GM18951 (cell line): ENCODE measurements at regions not wholly inside any gene's neighbourhood (a gene's known extent, or its start where the extent isn't known, plus 50 kb on each side); places are given as distances from the start of the nearest gene placed in this dataset.

Experiments
- POLR2A ChIP-seq: IDR thresholded peaks from 4 replicates; pipeline ENCODE4 v1.6.1; 2011; ENCODE audit warnings: mild to moderate bottlenecking; ENCODE audit not compliant: insufficient read length, insufficient read depth; ENCODE audit errors: extremely low read depth
- in situ Hi-C: fragments of 300-500 bp; cut with MboI; formaldehyde crosslinking; loops from one replicate; pipeline ENCODE4 v1.12.0; 2022; ENCODE audit warnings: low sequenced_read_pairs, mixed read lengths, inconsistent platforms; ENCODE audit not compliant: unreplicated experiment

- in situ Hi-C loops, result no loop called here
- TF ChIP-seq POLR2A, result no peak
Observed at GRCh38 chr6:14790976-14791375, 454.9 kb upstream of the JARID2 start.

DNA sequence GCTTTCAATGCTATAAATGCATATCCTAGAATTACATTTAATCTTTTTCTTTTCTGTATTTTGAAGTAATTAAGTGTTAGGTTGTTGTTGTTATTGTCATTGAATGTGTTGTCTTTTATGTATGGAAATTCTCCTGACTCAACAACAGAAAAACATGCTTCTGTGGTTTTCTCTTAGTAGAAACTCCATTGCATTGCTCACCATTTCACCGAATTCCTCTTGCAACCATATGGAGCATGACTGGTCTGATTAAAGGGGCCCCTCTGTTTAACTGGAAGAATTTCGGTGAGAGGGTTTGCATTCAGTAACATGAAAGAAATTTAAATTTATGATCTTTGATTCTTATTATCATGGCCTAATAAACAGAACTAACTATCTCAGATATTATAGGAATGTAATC is 454.3 kb upstream of the JARID2 start:
- no peak for TF ChIP-seq POLR2A
- in situ Hi-C loops, result no loop called here

DNA sequence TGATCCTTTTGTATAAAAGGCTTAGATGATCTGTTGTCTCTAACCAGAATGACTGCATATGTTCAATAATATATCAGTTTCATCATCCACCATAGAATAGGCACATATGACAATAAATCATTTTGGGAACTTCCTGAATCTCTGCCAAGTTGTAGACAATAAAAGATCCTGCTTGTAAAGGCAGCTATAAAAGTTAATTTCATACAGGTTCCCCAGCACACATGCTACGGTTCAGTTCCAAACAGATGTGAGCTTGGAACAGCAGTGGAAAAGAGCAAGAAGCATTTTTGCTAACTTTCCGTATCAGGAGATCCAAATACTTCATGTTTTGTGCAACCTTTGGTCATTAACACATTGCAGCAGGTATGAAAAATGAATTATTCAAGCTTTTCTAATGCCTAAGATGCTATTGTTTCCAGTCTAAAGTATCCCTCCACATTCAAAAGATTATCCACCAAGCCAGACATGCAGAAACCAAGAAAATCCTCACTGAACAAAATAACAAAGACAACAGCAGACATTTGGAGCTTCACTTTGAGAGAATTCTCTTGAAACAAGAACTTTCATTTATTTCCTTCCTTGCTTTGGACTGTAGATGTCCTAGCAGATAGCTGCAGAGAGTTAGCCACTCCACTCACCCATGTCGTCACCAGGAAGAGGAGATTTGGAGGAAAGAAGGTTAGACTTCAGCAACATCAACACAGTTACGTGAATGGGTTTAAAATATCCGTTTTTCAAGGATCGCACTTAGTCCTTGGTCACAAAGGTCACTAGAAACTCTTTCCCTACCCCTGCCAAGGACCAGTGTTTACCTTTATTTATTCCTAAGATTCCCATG is 453.5 kb upstream of the JARID2 start:
- no peak for TF ChIP-seq POLR2A
- in situ Hi-C loops, result no loop called here

- in situ Hi-C loops, result no loop called here
- TF ChIP-seq POLR2A, result no peak
Observed at GRCh38 chr6:14795451-14795850, 450.4 kb upstream of the JARID2 start.

DNA sequence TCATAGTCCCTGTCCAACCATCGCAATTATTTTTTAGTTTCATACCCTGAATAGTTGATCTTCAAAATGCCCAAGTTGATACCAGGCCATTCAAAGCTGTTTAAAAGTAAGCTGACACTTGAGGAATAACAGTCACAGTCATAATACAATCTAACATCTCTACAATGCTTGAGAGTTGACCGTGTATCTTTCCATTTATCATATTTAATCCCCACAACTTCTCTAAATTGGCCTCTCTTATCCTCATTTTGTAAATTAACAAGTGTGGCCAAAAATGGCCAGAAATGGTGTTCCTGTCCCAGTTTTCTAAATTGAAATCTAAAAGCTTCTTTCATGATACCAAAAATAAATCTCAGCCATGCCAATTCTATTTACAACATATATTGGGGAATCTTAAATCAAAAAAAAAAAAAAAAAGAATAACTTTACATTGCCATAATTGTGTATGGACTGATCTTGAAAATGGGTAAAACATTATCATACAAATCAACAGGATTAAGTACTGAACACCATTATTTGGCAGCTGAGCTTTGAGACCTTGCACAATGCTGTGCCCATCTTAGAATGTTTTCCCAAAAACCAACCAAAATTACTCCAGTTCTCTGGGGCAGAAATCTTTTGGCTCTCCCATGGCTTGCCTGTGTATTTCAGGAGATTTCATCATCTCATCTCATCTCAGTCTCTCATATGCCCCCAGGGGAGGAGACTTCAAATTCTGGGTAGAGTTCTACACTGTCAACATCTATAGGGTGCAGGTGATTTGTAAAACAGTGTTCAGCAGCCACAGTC is 448.7 kb upstream of the JARID2 start:
- in situ Hi-C loops, result no loop called here
- no peak for TF ChIP-seq POLR2A

DNA sequence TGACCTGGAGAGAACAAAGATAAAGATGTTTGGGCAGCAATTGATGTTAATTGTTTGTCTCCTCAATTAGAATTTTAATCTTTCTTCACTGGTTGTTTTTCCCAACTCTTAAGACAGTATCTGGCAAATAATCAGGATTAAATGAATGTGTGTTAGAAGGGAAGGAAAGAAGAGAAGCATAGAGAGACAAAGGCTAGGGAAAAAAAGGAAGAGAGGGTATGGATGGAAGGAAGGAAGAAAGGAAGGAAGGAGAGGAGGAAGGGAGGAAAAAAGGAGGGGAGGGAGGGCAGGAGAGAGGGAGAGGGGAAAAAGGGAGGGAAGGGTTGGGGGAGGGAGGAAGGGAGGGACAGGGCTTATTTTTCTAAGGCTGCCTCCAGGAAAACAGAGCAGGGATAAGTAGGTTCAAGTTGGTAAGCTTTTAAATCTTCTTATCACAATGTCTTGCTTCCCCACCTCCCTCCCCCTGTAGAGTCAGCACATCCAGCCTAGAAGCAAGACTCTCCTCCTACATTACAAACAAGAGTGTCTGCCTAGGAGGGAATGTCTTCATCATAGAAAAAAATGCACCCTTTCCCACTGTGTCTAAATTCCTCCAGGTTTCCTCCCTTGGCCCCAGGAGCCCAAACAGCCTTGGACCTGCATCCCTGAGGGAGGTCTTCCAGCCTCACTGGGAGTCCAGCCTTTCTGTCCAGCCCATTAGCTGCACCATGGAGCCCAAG is 447.8 kb upstream of the JARID2 start:
- in situ Hi-C loops, result no loop called here
- no peak for TF ChIP-seq POLR2A

DNA sequence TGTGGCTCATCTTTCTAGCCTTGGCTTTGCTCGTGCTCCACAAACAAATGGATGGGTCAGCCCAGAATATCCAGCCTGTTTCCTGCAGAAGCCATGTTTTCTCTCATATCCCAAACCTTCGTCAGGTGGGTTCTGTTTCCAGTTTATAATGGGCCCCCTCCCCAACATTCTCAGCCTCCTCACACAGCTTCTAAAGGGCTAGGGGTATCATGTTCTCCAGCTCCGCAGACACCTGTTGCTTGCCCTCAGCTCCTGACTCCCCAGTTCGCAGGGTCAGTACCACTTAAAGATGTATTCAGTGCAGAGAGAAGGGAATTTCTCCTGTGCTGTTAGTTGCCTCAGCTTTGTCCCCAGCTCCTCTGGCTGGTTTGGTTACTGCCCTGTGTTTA is 447.3 kb upstream of the JARID2 start:
- TF ChIP-seq POLR2A, result no peak
- in situ Hi-C loops, result no loop called here

DNA sequence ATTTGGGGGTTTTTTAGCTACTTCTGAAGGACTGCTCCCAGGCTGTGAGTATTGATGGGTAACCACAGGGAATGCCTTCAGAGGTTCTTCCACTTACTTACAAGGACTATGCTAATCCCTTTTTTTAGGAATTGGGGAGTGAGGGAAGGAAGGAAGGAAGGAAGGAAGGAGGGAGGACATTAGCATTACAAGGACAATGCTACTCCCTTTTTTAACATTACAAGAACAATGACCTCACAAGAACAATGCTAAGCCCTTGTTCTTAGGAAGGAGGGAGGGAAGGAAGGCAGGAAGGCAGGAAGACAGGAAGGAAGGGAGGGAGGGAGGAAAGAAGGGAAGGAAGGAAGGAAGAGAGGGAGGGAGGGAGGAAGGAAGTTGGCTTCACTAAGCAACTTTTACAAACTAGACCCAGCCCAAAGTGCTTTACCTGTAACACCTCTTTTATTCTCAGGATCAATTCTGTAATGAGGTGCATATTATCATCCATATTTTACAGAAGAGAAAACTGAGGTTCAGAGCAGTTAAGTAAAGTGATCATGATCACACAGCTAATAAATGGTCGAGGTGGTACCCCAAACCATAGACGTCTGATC is 446.8 kb upstream of the JARID2 start:
- in situ Hi-C loops, result no loop called here
- TF ChIP-seq POLR2A, result no peak

- no peak for TF ChIP-seq POLR2A
- in situ Hi-C loops, result no loop called here
Observed at GRCh38 chr6:14799928-14800327, 445.9 kb upstream of the JARID2 start.

GRCh38 chr6:14802514-14803160 is 443.2 kb upstream of the JARID2 start:
- in situ Hi-C loops, result no loop called here
- no peak for TF ChIP-seq POLR2A

DNA sequence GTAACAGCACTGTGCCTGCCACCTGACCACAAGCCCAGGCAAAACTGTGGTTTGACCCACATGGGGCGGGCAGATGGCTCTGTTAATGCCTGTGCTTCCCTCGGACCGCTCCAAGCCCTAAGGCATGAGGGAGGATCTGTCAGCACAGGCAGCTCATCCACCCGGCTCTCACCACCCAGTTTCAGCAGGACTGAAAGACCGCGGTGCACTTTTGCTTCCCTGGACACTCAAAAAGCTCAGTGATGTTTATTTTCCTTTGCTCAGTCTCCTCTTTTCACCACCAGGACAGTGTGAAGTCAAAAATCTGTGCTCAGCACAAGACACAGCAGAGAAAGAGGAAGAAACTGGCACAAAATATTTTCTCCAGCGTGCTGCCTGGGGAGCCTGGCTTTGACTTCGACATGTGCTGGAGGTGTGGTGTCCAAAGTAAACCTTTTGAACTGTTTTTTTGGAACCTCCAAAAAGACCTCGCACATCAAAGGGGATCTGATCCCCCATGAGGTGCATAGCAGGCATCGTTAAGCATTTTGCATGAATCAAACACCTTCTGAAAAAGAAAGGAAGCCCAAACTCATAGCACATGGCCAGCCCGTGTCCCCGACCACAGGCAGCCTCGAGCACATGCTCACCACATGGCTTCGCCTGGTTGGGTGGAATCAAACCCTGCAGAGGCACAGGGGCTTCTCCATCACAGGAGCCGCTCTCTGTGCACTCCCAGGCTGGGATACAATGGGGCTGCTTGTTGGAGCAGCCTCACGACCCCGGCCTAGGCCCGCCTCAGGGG is 441.7 kb upstream of the JARID2 start:
- no peak for TF ChIP-seq POLR2A
- in situ Hi-C loops, result no loop called here

GRCh38 chr6:14804785-14805210 is 441.1 kb upstream of the JARID2 start:
- TF ChIP-seq POLR2A, result no peak
- in situ Hi-C loops, result no loop called here
